Activated gamma-delta T cell treated with Interleukin-2 at 50 U/mL for 16 hours (primary cell): ENCODE measurements at regions not wholly inside any gene's neighbourhood (a gene's known extent, or its start where the extent isn't known, plus 50 kb on each side); places are given as distances from the start of the nearest gene placed in this dataset.

Experiments
- DNase-seq: peaks from one replicate; pipeline ENCODE4 v3.0.0-alpha.2; 2020

DNA sequence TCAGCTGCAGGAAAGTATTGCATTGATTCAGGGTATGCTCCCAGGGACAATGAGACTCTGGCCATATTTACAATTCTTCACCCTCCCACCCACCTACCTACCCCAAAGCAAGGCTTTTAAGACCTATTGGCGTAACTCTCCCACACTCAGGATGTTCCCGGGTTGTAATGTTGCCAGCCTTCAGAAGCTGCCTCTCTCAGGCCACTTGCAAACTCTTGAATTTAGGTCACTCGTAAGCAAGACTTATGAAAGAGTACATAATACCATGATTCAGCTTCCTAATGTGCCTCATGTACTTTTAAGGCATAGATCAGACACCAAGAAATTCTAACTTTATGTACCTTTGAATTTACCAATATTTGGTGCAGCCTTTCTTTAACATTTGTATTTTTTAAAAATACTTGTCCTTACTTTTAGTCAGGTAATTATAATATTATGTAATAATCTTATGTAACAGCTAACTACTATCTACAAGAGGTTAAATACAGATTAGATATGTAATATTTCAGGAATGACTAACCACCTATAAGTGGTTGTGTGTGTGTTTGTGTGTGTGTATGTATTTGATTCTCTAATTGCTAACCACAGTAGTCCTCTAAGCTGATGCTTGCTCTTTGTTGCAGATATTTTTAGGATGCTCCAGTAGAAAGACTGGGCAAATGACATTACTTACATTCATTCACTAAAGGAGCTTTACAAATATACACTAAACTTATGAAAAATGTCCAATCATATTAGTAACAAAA lies 630.5 kb upstream of the MEF2C start:
- no peak for DNase-seq

DNA sequence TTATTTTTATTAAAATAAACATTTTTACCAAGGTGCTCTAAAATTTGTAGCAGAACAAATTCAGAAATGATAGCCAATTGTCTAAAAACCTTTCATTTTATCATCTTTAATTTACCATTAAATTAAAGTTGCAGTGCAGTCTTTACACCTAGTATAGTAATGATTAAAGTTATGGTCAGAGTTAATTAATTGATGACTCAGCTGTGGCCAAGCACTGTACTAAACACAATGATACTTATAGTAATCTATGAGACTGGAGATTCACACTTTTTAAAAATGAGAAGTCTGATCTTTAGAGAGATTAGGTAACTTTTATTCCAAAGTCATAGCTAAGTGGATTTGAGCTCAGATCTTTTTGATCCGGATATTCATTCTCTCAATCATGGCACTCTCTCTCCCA lies 621.1 kb upstream of the MEF2C start:
- DNase-seq = no peak

DNA sequence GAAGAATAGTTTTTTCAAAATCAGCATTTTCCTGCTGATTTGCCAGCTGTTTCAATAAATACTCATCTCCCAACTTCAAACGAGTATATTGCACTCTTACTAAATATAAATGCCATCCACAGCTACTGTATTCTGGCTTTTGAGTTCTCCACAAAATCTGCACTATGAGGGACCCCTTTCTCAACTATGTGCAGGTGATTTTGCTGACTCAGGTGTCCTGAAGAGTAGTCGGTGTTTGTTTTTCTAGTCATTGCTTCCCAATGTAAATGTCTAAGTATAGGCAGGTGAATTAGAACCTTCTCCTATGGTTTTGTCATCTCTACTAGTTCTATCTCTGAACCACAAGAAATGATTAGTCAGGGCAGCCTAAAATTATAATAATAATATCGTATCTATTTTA lies 616.8 kb upstream of the MEF2C start:
- DNase-seq = no peak

DNA sequence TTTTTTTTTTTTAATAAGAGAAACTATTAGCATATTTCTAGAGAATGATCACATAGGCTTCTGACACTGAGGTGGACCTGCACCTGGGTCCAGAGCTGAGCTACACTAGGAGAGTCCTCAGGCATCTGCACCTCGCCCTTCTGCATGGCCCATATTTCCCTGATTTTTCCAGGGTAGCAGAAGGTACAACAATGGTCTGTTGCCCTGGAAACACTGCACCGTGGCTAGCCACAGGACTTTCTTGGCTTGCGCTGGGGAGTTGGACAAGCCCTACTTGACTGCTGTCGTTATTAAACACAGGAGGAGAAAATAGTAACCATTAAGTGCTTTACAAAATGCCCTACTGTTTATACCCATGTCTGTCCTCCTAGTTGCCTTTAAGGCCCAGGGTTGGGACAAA lies 615.7 kb upstream of the MEF2C start:
- DNase-seq = no peak

DNA sequence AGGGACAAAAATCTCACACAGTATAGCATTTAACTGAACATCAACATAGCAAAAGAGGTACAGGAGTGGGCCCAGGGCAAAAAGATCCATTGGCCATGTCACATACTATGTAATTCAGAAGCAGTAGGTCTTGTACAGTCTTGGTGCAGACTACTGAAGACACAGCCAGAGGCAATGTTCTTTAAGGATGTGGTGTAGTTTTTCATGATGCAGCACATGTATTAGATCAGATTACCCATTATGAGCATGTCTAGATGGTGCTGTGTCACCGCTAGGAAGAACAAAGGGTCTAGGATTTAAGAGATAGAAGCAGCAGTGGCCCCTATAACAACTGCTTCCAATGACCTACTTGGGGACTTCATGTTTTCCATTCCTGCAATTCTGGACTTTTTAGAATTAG lies 610.4 kb upstream of the MEF2C start:
- no peak for DNase-seq

DNA sequence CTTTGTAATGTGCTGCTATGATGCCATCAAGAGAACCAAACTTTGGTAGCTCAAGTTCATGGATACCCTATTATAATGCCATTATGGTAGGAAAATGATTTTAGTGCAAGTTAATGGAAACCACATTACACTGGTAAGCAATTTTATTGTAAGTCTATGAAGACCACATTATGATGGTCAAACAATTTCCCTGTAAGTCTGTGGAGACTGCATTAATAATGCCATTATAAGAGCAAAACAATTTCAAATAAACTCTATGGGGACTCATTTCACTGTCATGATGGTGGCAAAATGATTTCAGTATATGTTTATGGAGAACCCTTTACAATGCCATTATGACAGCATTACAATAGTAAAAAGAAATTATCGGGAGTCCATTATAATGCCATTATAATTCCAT lies 602.0 kb upstream of the MEF2C start:
- DNase-seq = no peak

DNA sequence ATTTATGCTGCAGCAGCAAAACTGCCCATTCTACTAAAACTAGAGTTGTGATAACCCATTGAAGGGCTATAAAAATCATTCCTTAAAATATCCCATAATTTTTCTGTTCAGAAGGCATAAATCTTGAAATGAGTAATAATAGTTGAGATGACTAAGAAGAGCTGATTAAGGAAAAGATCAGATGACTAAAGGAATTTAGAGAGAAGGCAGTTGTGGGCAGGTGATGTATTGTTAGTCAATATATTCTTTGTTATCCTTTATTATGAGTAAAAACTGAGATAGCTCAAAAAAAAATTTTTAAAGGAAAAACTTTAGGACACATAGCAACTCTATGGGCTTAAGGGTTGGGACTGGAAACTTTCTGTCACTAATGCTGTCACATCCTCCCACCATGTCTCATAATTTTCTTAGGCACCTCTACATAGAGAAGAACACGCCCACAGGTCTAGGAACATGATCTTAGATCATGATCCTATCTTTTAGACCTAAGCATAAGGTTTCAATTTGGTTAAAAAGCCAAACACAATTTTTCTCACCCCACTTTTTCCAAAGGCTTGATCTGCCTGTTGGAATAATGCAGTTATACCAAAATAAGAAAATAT lies 597.5 kb upstream of the MEF2C start:
- DNase-seq = no peak

DNA sequence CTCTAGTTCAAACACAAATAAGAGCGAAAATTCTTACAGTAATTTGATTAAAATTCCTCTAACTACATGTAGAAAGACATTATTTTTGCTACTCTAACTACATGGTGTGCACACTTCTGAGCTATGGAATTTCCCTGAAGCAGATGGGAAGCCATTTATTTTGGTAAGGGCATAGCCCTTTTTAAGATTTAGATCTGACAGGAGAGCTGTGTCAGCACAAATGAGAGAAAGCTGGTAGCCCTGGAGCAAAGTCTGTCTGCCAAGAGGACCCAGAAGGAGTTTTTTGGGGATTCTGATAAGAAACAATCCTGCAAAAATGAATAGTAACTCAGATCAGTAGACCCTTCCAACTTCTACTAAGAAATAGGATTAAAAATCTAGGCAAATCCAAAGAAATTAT lies 595.9 kb upstream of the MEF2C start:
- no peak for DNase-seq

DNA sequence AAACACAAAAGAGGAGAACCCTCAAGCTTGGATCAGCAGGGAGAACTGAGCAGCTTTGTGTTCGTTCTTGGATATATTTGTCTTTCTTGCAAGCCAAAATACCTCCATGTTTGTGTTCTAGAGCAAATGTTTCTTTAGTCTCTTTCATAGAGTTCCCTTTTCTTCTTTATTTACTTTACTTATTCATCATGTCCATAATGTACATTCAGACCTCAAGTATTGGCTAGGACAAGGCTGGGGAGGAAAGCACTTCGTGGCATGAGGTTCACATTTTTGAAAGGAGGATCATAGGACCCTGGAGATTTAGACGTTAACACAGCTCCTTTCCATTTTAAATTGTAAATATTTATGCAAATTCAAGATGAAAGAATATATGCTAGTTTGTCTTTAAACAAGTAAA lies 590.2 kb upstream of the MEF2C start:
- no peak for DNase-seq

DNA sequence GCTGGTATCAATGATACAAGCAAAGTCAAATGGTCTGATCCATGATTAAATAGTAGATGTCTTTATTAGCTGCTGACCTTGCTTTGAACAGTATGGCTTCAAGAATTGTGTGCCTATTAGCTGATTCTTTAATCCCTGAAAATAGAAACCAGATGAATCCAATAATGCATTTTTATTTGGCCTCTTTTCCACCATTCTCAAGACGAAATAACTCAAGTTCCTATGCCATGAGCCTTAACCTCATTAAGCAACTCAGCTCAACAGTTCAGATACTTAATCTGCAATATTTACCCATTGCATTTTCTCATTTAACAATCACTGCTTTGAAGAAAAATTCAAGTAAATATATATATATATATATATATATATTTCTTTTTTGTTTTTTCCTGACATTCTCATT lies 588.6 kb upstream of the MEF2C start:
- no peak for DNase-seq

DNA sequence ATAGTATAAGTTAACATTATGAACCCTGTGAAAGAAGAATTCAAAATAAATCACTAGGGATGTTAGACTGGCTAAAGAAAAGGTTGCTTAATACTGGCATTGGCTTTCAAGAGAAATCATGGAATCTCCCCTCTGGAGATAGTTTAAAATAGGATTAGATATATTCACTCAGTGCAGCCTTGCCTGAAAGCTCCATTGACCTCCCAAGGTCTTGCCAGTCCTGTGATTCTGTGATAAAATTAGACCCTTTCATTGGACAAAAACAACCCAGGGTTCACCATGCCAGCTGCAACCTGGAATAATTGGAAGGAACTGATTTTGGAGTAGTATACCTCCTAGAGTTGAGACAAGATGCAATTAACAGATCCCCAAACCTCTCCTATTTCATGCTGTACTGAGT lies 588.1 kb upstream of the MEF2C start:
- no peak for DNase-seq

DNA sequence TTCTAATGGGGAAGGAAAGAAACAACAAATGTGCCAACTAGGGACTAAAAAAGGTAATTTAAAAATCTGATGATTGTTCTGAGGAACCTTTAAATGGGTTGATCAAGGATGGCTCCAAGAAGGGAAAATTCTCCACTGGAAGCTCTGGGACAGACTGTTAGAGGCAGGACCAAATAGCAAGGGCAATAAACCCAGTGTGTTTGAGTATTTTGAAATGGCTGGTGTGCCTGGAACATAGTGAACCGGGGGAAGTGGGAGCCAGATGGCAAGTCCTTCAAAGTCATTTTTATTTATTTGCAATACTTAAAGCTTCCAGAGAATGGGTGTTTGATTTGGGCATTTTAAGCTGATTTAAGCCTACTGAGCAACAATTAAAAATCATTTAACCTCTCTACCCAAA lies 587.7 kb upstream of the MEF2C start:
- no peak for DNase-seq

DNA sequence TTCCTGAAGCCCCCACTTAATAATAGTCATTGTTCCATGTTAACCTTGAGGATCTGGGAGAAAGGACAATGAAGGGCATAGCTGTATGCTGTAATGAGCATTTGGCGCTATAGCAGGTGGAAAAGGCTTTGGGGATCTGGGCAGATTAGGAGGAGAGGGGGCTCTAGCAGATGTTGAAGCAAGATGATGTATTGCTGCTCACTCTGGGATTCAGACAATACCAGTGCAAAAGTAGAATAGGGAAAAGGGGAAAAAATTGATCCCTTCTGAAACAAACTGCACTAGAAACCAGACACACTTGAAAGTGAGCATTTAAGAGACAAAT lies 575.3 kb upstream of the MEF2C start:
- no peak for DNase-seq

DNA sequence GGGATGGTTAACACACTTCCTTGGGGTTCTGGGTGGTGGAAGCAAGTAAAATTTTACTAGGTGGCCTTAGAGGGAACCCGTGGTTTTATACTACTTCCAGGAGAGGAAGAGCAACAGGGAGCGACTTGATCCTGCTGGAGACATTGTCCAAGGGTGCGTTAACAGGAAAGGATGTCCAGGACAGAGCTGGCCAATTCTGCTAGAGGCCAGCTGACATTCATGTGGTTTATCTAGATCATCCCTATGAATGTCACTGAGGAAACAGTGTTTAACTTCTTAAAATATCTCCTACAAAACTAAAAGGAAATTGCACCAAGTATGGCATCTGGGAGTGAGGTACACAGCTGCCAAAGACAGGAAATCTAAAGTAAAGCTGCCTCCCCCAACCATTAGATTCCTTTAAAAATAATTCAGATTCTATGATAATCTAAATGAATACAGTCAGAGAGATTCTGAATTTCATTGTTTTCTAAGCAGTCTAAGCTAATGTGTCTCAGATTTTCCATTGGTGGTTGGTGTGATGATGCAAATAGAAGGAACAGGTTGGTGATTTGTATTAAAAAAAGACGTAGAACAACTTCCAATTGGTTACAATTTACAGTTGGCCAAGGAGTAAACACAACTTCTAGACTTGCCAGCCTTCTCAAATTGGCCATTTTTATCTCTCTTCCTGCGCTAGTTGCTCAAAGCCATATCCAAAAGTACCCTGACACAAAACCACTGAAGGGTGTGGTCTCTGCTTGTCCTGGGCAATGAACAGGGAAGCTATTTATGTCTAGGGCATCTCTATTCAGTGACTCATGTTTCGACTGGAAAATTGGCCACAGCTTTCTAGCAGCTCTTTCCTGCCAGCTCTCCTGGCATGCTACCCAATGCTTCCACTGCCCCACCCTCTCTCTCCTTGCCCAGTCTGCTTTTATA lies 574.7 kb upstream of the MEF2C start:
- no peak for DNase-seq

DNA sequence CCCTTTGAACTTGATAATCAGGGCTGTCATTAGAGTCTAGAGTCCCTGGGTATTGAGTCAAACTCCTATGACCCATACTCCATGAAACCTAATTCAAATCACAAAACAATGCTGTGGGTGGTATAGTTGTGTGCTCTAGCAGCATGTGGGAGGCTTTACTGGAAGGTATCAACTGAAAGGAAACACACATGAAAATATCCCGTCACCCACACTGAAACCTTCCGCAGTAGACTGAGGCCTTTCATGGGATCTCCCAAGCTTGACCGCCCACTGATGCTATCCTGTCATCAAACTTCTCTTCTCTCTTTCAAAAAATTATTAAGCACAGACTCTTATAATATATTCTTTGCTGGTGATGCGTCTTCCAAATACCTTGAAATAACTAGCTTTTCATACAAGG lies 569.1 kb upstream of the MEF2C start:
- DNase-seq = no peak

DNA sequence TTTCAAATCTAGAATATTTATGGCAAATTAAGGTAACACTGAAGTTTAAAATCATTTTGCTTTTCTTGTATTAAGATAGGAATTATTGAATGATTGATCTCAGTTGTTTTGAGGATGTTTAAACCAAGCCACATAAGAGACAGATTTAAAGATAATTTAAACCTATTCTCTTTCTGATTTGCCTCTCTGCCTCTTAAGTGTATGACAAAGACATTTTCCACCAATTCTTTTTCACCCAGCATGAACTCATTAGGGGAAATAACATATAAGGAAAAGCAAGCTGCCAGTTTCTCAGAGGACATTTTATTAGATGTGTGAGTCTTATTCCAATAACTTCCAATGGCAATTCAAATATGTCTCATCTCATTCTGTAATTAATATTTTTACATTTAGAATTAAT lies 568.3 kb upstream of the MEF2C start:
- DNase-seq = no peak

DNA sequence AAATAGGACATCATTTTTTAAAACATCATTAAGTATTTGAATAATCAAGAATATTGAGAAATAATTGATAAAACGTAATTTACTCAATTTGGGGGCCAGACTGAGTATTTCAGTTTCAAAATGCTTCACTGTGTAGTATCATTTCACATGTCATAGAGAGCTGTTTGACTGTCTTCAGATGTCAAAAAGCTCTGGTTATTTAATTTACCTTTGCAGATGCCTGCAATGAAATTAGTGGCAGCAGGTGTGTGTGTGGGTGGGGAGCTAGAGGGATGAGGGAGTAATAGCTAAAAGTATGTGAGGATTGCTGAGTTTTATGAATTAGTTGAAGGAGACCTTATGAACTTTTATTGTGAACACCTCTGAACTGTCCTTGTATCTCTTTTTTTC lies 567.2 kb upstream of the MEF2C start:
- DNase-seq = no peak

DNA sequence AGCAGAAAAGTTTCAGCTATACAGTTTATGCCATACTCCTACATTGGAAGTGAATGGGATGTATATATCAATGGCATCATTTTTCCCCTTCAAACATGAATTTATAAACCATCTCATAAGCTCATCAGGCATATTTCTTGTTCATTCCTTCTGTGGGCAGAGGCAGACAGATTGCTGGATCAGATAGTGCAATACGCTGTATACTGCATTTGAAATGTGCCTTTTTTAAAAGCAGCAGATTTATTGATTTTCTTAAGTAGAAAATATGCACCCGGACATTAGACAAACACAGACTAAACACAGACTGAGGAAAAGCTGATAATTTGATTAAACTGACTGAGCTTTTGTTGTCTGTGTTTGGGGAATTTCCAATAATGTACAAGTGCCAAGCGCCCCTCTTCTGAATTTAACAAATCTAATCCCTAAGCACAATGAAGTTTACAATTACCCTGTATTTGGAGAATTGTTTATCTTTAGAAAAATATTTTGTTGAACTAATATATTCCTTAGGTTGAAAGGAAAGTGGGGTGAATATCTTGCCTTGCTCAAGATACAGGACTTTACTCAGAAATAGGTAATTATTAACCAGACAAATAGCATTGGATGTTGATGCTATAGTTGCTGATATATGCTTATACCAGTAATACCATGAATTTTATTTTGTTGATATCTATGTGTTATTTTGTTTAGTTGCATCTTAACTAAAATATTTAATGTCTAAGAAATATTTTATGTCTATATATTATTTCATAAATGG lies 566.6 kb upstream of the MEF2C start:
- no peak for DNase-seq

DNA sequence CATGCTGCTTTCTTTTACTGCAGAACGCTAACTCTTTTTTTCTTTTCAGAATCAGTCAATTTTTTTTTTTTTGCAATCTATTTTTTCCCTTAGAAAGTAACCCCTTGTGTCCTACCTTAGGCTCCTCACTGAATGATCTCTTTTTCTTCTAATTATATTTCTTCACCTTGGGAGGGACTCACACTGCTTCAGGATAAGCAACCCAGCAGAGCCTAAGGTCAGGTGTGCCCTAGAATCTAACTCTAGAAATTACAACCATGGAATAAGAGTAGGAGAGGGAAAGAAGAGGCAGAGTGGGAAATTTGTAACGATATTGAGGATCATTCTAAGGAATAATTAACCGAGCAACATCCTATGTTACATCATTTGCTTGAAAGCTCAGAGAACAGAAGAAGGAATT lies 564.0 kb upstream of the MEF2C start:
- no peak for DNase-seq

DNA sequence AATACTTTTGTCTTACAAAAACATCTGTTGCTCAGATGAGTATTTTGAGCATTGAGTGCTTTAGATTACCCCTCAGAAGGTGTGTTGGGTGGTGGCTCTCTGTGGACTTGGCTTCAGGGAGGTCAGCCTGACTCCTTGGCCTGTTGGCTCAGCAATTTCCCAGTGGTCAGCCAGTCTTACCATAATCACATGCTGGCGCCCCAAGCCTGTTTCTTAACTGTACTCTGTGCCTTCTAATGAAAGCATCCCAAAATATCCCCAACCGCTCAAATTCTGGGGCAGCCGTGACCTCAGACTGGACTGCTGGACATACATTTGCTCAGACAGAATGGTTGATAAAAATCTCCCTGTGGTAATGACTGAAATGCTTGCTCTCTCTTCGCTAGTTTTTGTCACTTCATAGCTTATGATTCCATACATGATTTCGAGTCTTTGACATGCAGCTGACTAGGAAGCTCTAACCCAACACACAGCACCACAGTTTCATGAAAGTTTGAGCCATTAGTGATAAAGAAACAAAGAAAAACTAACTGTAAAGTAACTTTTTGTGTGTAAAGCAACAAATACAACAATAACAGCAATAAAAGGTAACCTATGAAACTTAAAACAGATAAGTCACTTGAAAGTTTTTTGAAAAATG lies 562.2 kb upstream of the MEF2C start:
- no peak for DNase-seq

DNA sequence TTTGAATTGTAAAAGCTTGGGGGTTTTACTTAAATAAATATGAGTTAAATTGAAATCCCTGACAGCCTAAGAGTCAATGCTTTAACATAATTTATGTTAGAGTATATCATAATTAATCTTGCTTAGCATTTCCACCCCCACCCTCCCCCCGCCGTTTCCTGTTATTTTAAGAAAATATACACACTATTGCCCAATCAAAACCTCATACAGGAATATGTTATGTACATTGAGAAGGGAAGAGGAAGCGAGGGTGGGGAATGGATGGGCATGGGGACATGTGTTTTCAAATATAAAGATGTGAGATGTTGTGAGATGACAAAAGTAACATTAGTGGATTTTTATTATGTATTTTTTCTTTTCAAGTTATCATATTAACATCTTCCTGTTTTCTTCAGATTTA lies 561.1 kb upstream of the MEF2C start:
- DNase-seq = no peak

DNA sequence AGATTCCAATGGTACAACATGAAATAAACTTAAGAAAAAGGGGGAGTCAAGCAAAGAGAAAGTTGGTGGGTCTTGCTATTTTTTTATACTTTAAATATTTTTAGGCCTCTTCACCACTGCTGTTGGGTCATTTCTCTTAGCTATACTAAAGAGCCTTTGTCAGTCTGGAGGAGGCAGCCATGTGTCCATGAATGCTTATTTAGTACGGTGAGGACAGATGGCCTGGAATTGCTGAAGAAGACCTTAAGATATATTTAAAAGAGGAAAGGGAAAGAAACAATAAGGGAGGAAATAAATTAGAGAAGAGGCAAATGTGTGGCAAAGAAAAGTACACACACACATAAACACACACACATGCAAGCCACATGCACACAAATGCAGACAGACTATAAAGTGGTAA lies 560.5 kb upstream of the MEF2C start:
- DNase-seq = no peak

DNA sequence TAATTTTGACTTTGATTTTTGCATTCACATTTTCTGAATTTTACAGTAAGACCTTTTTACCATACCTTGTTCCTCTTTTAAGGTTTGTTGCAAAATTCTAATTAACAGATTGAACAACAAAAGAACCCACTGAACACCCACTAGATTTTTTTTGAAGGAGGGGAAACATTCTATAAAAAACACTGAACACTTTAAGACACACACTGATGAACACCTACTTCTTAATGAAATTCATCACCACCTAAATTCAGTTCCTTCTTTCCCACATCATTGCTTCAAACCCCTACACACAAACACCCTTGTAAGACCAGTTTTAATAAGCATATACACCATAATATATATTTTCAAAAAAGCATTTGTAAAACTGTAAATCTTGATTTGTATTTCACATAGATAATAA lies 559.0 kb upstream of the MEF2C start:
- no peak for DNase-seq
